KMS-11 (cell line): ENCODE measurements at regions not wholly inside any gene's neighbourhood (a gene's known extent, or its start where the extent isn't known, plus 50 kb on each side); places are given as distances from the start of the nearest gene placed in this dataset.

Source experiments
- H2AFZ ChIP-seq: fragments of 200-600 bp; sonication (generic); 2 replicates; pipeline ENCODE4 v1.6.1; 2016; ENCODE audit warnings: antibody characterized with exemption, mixed run types, low read depth
- H3K27ac ChIP-seq: fragments of 200-600 bp; sonication (generic); 2 replicates; pipeline ENCODE4 v1.6.1; 2016; ENCODE audit warnings: mild to moderate bottlenecking, mixed run types
- H3K27me3 ChIP-seq: fragments of 200-600 bp; sonication (generic); 2 replicates; pipeline ENCODE4 v1.6.1; 2017; ENCODE audit warnings: mild to moderate bottlenecking, low read depth, mixed run types, moderate library complexity; ENCODE audit not compliant: insufficient read depth
- H3K36me3 ChIP-seq: fragments of 200-600 bp; sonication (generic); 2 replicates; pipeline ENCODE4 v1.6.1; 2017; ENCODE audit warnings: mild to moderate bottlenecking, mixed run types; ENCODE audit not compliant: insufficient read depth
- H3K4me1 ChIP-seq: fragments of 200-600 bp; sonication (generic); 2 replicates; pipeline ENCODE4 v1.6.1; 2016; ENCODE audit warnings: mild to moderate bottlenecking, low read depth, mixed run types; ENCODE audit not compliant: poor library complexity, severe bottlenecking
- H3K4me2 ChIP-seq: fragments of 200-600 bp; sonication (generic); 2 replicates; pipeline ENCODE4 v1.7.0; 2016; ENCODE audit warnings: mild to moderate bottlenecking, mixed run types
- H3K4me3 ChIP-seq: fragments of 200-600 bp; sonication (generic); IDR thresholded peaks from 2 replicates; pipeline ENCODE4 v1.6.1; 2017; ENCODE audit warnings: low read depth, low read length, mixed read lengths; ENCODE audit not compliant: insufficient read depth
- H3K79me2 ChIP-seq: fragments of 200-600 bp; sonication (generic); 2 replicates; pipeline ENCODE4 v1.6.1; 2016; ENCODE audit warnings: low read depth, mixed run types; ENCODE audit not compliant: insufficient read depth
- H3K9ac ChIP-seq: fragments of 200-600 bp; sonication (generic); 2 replicates; pipeline ENCODE4 v1.6.1; 2016; ENCODE audit warnings: mild to moderate bottlenecking, mixed run types
- H4K20me1 ChIP-seq: fragments of 200-600 bp; sonication (generic); 2 replicates; pipeline ENCODE4 v1.6.1; 2016; ENCODE audit warnings: mild to moderate bottlenecking, mixed run types; ENCODE audit not compliant: insufficient read depth
- CTCF ChIP-seq: fragments of 200-600 bp; sonication (generic); conservative IDR thresholded peaks from 2 replicates; pipeline ENCODE4 v1.6.1; 2017; ENCODE audit warnings: low read depth, mild to moderate bottlenecking, antibody characterized with exemption, low read length, moderate library complexity, mixed read lengths

GRCh38 chr17:71292006-71292405 is 828.8 kb upstream of the SOX9 start:
- no peaks in the 10 kb centered on the region for H3K36me3 ChIP-seq
- no peak overlapping the region for H3K4me3 ChIP-seq
- no peaks in the 10 kb centered on the region for H4K20me1 ChIP-seq
- no peak overlapping the region for H3K9ac ChIP-seq
- no peak overlapping the region for H2AFZ ChIP-seq
- no peak for TF ChIP-seq CTCF
- H3K4me1 ChIP-seq, result no peaks in the 10 kb centered on the region
- no peaks in the 10 kb centered on the region for H3K27me3 ChIP-seq
- H3K27ac ChIP-seq, result no peak overlapping the region
- H3K4me2 ChIP-seq, result no peak overlapping the region
- no peaks in the 10 kb centered on the region for H3K79me2 ChIP-seq

GRCh38 chr17:71296005-71296404 is 824.8 kb upstream of the SOX9 start:
- H4K20me1 ChIP-seq, result no peaks in the 10 kb centered on the region
- no peaks in the 10 kb centered on the region for H3K4me1 ChIP-seq
- no peaks in the 10 kb centered on the region for H3K36me3 ChIP-seq
- no peak overlapping the region for H3K4me3 ChIP-seq
- TF ChIP-seq CTCF, result no peak
- no peak overlapping the region for H3K4me2 ChIP-seq
- H3K27me3 ChIP-seq, result no peaks in the 10 kb centered on the region
- H2AFZ ChIP-seq, result no peak overlapping the region
- H3K79me2 ChIP-seq, result no peaks in the 10 kb centered on the region
- no peak overlapping the region for H3K9ac ChIP-seq
- no peak overlapping the region for H3K27ac ChIP-seq

- Histone ChIP-seq H3K4me3 (no peak overlapping the region), H4K20me1 (no peaks in the 10 kb centered on the region), H3K79me2 (no peaks in the 10 kb centered on the region), H3K4me1 (no peaks in the 10 kb centered on the region), H2AFZ (no peak overlapping the region), H3K27me3 (no peaks in the 10 kb centered on the region), H3K27ac (no peak overlapping the region), H3K36me3 (no peaks in the 10 kb centered on the region), H3K9ac (no peak overlapping the region), H3K4me2 (no peak overlapping the region)
- TF ChIP-seq CTCF, result no peak
Measured at GRCh38 chr17:71301063-71301462, 819.8 kb upstream of the SOX9 start.

- H3K4me3 ChIP-seq, result no peak overlapping the region
- no peak overlapping the region for H3K27ac ChIP-seq
- H3K27me3 ChIP-seq, result no peaks in the 10 kb centered on the region
- TF ChIP-seq CTCF, result no peak
- no peak overlapping the region for H3K4me2 ChIP-seq
- no peak overlapping the region for H3K9ac ChIP-seq
- H3K79me2 ChIP-seq, result no peaks in the 10 kb centered on the region
- no peaks in the 10 kb centered on the region for H3K4me1 ChIP-seq
- H3K36me3 ChIP-seq, result no peaks in the 10 kb centered on the region
- H4K20me1 ChIP-seq, result no peaks in the 10 kb centered on the region
- H2AFZ ChIP-seq, result no peak overlapping the region
Measured at GRCh38 chr17:71302721-71303549, 817.9 kb upstream of the SOX9 start.
